Sigmoid colon (tissue), 6 donors: ENCODE measurements at regions not wholly inside any gene's neighbourhood (a gene's known extent, or its start where the extent isn't known, plus 50 kb on each side); places are given as distances from the start of the nearest gene placed in this dataset.

ENCODE experiments used
- DNase-seq: peaks from one replicate; pipeline ENCODE4 v3.0.0-alpha.2; 2019
- H3K27ac ChIP-seq, 4 donors: fragments of 200-600 bp; sonication (generic); one replicate each; pipeline ENCODE4 v1.5.1; 2016 to 2019; ENCODE audit warnings: mild to moderate bottlenecking in 1 of 4
- H3K27me3 ChIP-seq, 3 donors: fragments of 200-600 bp; sonication (generic); one replicate each; pipeline ENCODE4 v1.5.1; 2019; ENCODE audit warnings: mild to moderate bottlenecking in 1 of 3
- H3K36me3 ChIP-seq, 4 donors: fragments of 200-600 bp; sonication (generic); one replicate each; pipeline ENCODE4 v1.5.1; 2016 to 2019
- H3K4me1 ChIP-seq, 4 donors: fragments of 200-600 bp; sonication (generic); one replicate each; pipeline ENCODE4 v1.5.1; 2017 to 2019
- H3K4me3 ChIP-seq, 4 donors: fragments of 200-600 bp; sonication (generic); one replicate each; pipeline ENCODE4 v1.5.1; 2017 to 2019; ENCODE audit warnings: mild to moderate bottlenecking in 2 of 4, moderate library complexity in 1 of 4
- H3K9me3 ChIP-seq, 4 donors: fragments of 200-600 bp in 3 of 4; sonication (generic) in 3 of 4; one replicate each; pipeline versions ENCODE4 v1.5.1 to v1.6.1; 2013 to 2019
- EP300 ChIP-seq, 4 donors: sonication (generic); formaldehyde crosslinking; IDR thresholded peaks; one replicate each; pipeline ENCODE4 v1.6.1; 2017; ENCODE audit warnings: antibody characterized with exemption in 4 of 4
- POLR2A ChIP-seq, 2 donors: fragments of 450-650 bp; IDR thresholded peaks; one replicate each; pipeline ENCODE4 v1.6.1; 2016; ENCODE audit warnings: antibody characterized with exemption in 2 of 2, mild to moderate bottlenecking in 2 of 2, moderate library complexity in 2 of 2
- POLR2AphosphoS5 ChIP-seq, 4 donors: sonication (generic); formaldehyde crosslinking; IDR thresholded peaks; one replicate each; pipeline ENCODE4 v1.6.1; 2017; ENCODE audit warnings: antibody characterized with exemption in 4 of 4
- WGBS, 2 donors: extraction: QIAGEN DNeasy Blood & Tissue Kit; methylation state at CpG; one replicate each; pipeline ENCODE4 v1.1.7; 2013; 5-methylcytosine and 5-hydroxymethylcytosine counted together
- intact Hi-C: fragments of 100-400 bp; cut with DNase I; formaldehyde crosslinking; loops from one replicate; pipeline ENCODE4 v1.15.1; 2023
- TF ChIP-seq, protein P1 (sequence below), 4 experiments: fragments of 450-650 bp in 3 of 4; fragments of 200-600 bp in 1 of 4; IDR thresholded peaks; one replicate each; pipeline ENCODE4 v1.5.1; 2016 to 2019; ENCODE audit warnings: antibody characterized with exemption in 4 of 4, mild to moderate bottlenecking in 3 of 4, moderate library complexity in 2 of 4
- donor health status: healthy with polysubstance abuse.
- donor health status: healthy.

DNA sequence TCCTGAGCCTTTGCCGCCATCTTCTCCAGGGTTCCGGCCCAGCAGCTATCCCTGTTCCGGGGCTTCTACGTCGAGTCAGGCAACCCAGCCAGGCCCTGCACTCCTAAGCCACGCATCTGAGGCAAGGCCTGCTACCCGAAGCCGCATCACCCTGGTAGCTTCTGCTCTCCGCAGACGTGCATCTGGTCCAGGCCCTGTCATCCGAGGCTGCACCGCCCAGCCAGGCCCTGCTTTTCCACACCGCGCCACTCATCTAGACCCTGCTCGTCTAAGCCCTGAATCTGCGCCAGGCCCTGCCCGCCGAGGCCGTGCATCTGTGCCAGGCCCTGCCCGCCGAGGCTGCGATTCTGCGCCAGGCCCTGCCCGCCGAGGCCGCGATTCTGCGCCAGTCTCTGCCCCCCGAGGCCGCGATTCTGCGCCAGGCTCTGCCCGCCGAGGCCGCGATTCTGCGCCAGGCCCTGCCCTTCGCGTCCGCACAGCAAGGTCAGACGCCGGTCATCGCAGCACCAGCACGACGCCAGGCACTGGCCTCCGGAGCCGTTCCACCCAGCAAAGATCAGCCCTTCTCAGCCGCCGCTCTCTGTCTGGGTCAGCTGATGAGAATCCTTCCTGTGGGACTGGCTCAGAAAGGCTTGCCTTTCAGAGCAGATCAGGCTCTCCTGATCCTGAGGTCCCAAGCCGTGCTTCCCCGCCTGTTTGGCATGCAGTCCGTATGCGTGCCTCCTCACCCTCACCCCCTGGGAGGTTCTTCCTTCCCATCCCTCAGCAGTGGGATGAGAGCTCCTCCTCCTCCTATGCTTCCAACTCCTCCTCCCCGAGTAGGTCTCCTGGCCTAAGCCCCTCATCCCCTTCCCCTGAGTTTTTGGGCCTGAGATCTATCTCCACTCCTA, 75.1 kb downstream of the NUDT10 start:
- no peak overlapping the region for H3K4me3 ChIP-seq
- no peak overlapping the region for H3K27ac ChIP-seq
- no peak for TF ChIP-seq POLR2A (IDR thresholded peaks at IDR 0.05)
- no peak for TF ChIP-seq POLR2AphosphoS5 (IDR thresholded peaks at IDR 0.05)
- TF ChIP-seq, protein P1, sequence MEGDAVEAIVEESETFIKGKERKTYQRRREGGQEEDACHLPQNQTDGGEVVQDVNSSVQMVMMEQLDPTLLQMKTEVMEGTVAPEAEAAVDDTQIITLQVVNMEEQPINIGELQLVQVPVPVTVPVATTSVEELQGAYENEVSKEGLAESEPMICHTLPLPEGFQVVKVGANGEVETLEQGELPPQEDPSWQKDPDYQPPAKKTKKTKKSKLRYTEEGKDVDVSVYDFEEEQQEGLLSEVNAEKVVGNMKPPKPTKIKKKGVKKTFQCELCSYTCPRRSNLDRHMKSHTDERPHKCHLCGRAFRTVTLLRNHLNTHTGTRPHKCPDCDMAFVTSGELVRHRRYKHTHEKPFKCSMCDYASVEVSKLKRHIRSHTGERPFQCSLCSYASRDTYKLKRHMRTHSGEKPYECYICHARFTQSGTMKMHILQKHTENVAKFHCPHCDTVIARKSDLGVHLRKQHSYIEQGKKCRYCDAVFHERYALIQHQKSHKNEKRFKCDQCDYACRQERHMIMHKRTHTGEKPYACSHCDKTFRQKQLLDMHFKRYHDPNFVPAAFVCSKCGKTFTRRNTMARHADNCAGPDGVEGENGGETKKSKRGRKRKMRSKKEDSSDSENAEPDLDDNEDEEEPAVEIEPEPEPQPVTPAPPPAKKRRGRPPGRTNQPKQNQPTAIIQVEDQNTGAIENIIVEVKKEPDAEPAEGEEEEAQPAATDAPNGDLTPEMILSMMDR (IDR thresholded peaks at IDR 0.05) = no peak
- no peak for TF ChIP-seq EP300 (IDR thresholded peaks at IDR 0.05)
- H3K27me3 ChIP-seq = peaks cover 0 to 4% (median 0%) of the 10 kb centered on the region in 3 donors
- H3K36me3 ChIP-seq = no peaks in the 10 kb centered on the region
- no peaks in the 10 kb centered on the region for H3K9me3 ChIP-seq
- H3K4me1 ChIP-seq = no peaks in the 10 kb centered on the region
- no peak for DNase-seq
- intact Hi-C loops = no loop called here
- 95 to 96% methylated on average over 54 of the region's 54 CpGs for WGBS, 2 donors

GRCh38 chrX:51406688-51407519, 74.3 kb downstream of the NUDT10 start:
- Histone ChIP-seq H3K27me3 (peaks cover 0 to 4% (median 0%) of the 10 kb centered on the region in 3 donors), H3K4me3 (no peak overlapping the region), H3K4me1 (no peaks in the 10 kb centered on the region), H3K9me3 (no peaks in the 10 kb centered on the region), H3K36me3 (no peaks in the 10 kb centered on the region), H3K27ac (no peak overlapping the region)
- intact Hi-C loops = no loop called here
- DNase-seq = no peak
- 95 to 96% methylated on average over 54 of the region's 54 CpGs for WGBS, 2 donors
- TF ChIP-seq POLR2A (IDR thresholded peaks at IDR 0.05) (no peak), POLR2AphosphoS5 (IDR thresholded peaks at IDR 0.05) (no peak), EP300 (IDR thresholded peaks at IDR 0.05) (no peak)
- TF ChIP-seq, protein P1 (IDR thresholded peaks at IDR 0.05) = no peak

GRCh38 chrX:51404445-51404844, 71.8 kb downstream of the NUDT10 start:
- WGBS, 2 donors = 91 to 94% methylated on average over 4 of the region's 4 CpGs
- TF ChIP-seq, protein P1 (IDR thresholded peaks at IDR 0.05) = no peak
- Histone ChIP-seq H3K9me3 (no peaks in the 10 kb centered on the region), H3K4me1 (no peaks in the 10 kb centered on the region), H3K27ac (no peak overlapping the region), H3K27me3 (no peaks in the 10 kb centered on the region), H3K36me3 (no peaks in the 10 kb centered on the region), H3K4me3 (no peak overlapping the region)
- intact Hi-C loops = no loop called here
- no peak for DNase-seq

DNA sequence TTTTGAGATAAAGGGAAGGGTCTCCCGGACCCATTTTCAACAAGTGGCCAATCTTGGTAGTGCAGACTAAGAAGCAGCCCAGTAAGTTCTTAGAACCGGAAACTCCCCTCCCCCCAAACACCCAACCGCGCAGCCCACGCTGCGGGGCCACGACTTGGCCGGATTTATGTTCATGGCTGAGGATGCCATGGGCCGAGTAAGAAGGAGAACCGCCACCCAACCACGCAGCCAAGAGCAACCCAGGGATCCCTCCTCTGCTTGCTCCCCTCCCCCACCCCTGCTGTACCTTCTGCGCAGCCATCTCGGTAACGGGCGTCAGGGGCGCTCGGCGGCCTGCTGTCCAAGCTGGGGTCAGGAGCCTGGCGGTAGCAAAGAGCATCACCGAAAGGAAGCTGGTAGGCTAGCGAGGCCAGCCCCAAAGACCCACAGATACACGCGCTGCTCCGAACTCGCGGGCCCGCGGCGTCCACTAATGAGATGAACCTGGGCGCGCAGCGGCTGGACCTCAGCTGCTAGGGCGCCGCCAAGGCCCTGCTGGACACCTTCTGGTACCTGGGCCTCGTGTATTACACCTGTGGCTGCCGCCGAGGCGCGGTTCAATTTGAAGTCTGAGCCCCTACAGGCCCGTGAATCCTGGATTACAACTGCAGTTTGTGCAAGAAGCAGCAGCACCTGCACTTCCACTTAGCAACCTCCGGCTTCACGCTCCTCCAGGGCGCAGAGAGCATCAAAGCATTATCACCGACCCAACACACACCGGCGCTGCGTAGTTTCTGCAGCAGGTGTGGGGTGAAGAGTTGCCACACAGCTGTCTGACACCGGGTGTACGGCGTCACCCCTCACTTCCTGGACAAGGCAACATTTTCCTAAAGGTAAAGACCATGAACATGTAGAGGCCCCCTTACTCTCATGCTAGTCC, 63.4 kb downstream of the NUDT10 start:
- intact Hi-C loops = no loop called here
- TF ChIP-seq POLR2AphosphoS5 (IDR thresholded peaks at IDR 0.05) = no peak
- TF ChIP-seq, protein P1 (IDR thresholded peaks at IDR 0.05) = peak in 2 of 4 experiments; percentile 20 to 41
- Histone ChIP-seq H3K27me3 (no peaks in the 10 kb centered on the region), H3K4me1 (no peaks in the 10 kb centered on the region), H3K9me3 (no peaks in the 10 kb centered on the region), H3K27ac (peak overlapping the region in 3 of 4 donors; percentile 36 to 58 (median 38)), H3K36me3 (no peaks in the 10 kb centered on the region), H3K4me3 (peak overlapping the region; percentile 31 to 55 (median 50))
- peak; percentile 62 for DNase-seq
- 1 to 12% methylated on average over 50 of the region's 50 CpGs for WGBS, 2 donors
